ENCODE measurements at regions not wholly inside any gene's neighbourhood (a gene's known extent, or its start where the extent isn't known, plus 50 kb on each side); places are given as distances from the start of the nearest gene placed in this dataset.

- H3K4me3 Mint-ChIP-seq = no peak overlapping the region
- POLR2A ChIA-PET = no interaction called here
- no peaks in the 10 kb centered on the region for H3K4me1 Mint-ChIP-seq
- H3K27me3 Mint-ChIP-seq = no peaks in the 10 kb centered on the region
- no peak for DNase-seq
- no peaks in the 10 kb centered on the region for H3K36me3 Mint-ChIP-seq (ENCODE audit: low read depth)
- H3K9me3 Mint-ChIP-seq = no peaks in the 10 kb centered on the region
- CTCF ChIA-PET = no interaction called here
- no peak overlapping the region for H3K27ac Mint-ChIP-seq
Measured at GRCh38 chr2:129756276-129756675, 223.2 kb upstream of the RAB6C start.

DNA sequence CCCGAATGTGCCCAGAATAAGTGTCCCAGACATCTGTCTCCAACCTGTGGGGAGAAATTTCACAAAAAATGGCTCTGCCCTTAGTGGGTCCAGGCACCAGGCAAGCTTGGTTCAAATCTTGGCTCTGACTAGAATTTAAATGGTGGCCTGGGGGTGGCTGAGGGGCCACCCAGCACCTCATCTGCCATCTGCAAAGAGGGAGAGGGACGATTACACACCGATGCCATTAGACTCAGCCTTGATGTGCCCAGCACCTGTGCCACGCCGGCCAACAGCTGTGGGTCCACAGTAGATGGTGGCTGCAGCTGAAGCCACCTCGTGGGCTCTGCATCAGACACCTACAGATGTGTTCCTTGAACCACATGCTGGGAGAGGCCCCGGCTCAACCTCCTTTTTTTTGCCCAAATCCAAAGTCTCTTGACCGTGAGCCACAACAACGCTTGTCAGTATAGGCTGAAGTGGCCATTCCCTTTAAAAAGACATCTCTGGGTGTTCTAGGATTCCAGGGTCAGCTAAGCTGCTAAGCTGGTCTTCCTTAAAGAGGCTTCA lies 222.0 kb upstream of the RAB6C start:
- Mint-ChIP-seq H3K9me3 (no peaks in the 10 kb centered on the region), H3K27ac (no peak overlapping the region), H3K4me1 (no peaks in the 10 kb centered on the region)

GRCh38 chr2:129757915-129758783 lies 221.3 kb upstream of the RAB6C start:
- CTCF ChIA-PET = no interaction called here
- no peaks in the 10 kb centered on the region for H3K9me3 Mint-ChIP-seq
- no peaks in the 10 kb centered on the region for H3K36me3 Mint-ChIP-seq (ENCODE audit: low read depth)
- DNase-seq = no peak
- H3K4me1 Mint-ChIP-seq = no peaks in the 10 kb centered on the region
- H3K27me3 Mint-ChIP-seq = no peaks in the 10 kb centered on the region
- peak overlapping the region; percentile 22 for H3K27ac Mint-ChIP-seq
- no peak overlapping the region for H3K4me3 Mint-ChIP-seq
- POLR2A ChIA-PET = no interaction called here

More for the DNA sequence above, 222.0 kb upstream of the RAB6C start:
- POLR2A ChIA-PET = no interaction called here
- DNase-seq = no peak
- CTCF ChIA-PET = no interaction called here
- no peak overlapping the region for H3K4me3 Mint-ChIP-seq
- H3K27me3 Mint-ChIP-seq = no peaks in the 10 kb centered on the region
- H3K36me3 Mint-ChIP-seq (ENCODE audit: low read depth) = no peaks in the 10 kb centered on the region

DNA sequence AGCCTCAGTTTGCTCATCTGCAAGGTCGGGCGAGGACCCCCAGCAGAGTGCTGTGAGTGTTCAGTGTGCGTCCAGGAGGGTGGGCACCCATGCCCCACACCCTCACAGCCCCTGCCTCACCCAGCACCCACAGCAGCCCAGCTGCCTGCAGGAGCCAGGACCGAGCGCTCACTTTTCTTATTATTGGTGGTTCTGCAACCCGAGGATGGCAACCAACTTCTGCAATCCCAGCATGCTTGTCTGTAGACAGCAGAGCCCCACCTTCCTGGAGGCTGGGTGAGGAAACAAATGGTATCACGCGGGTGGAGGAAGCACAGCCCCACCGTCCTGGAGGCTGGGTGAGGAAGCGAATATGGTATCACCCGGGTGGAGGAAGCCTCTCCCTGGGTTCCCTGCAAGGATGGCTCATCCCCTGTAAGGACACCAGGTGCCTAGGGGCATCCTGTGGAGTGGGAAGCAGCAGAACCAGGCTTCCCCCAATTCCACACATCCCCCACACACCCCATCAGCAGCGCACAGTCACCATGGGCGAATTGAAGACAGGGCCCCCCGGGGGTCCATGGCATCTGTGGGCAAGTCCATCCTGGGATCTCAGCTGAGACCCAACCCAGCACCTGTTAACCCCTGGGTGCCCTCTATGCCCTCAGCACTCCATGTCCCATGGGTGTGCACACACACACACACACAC lies 220.5 kb upstream of the RAB6C start:
- Mint-ChIP-seq H3K4me1 (no peaks in the 10 kb centered on the region), H3K9me3 (no peaks in the 10 kb centered on the region), H3K27ac (peak overlapping the region; percentile 22), H3K27me3 (no peaks in the 10 kb centered on the region), H3K4me3 (no peak overlapping the region), H3K36me3 (ENCODE audit: low read depth) (no peaks in the 10 kb centered on the region)
- ChIA-PET POLR2A (no interaction called here), CTCF (no interaction called here)
- DNase-seq = no peak

DNA sequence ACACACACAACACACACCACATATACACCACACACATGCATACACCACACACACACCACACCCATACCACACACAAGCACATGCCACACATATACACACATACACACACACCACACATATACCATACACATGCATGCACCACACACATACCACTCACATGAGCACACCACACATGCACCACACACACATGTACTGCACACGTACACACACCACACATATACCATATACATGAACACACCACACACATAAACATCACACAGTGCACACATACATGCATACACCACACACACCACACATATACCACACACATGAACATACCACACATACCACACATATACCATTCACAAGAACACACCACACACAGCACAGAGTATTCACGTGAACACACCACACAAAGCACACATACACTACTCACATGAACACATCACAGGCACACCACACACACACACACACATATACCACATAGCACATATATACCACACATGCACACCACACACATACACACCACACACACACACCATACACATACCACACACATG lies 219.9 kb upstream of the RAB6C start:
- Mint-ChIP-seq H3K27ac (no peak overlapping the region), H3K9me3 (no peaks in the 10 kb centered on the region), H3K4me3 (no peak overlapping the region), H3K27me3 (no peaks in the 10 kb centered on the region), H3K4me1 (no peaks in the 10 kb centered on the region), H3K36me3 (ENCODE audit: low read depth) (no peaks in the 10 kb centered on the region)
- no peak for DNase-seq
- POLR2A ChIA-PET = no interaction called here
- CTCF ChIA-PET = no interaction called here

- Mint-ChIP-seq H3K4me3 (no peak overlapping the region), H3K27me3 (no peaks in the 10 kb centered on the region), H3K36me3 (ENCODE audit: low read depth) (no peaks in the 10 kb centered on the region), H3K27ac (no peak overlapping the region), H3K9me3 (no peaks in the 10 kb centered on the region), H3K4me1 (no peaks in the 10 kb centered on the region)
- POLR2A ChIA-PET = no interaction called here
- DNase-seq = no peak
- CTCF ChIA-PET = interaction anchor here (0.6 kb wide), 1 partner anchor 1028 kb away, joined by 3 read pairs; no protein-coding TSS in a partner anchor
Measured at GRCh38 chr2:129760669-129761068, 218.8 kb upstream of the RAB6C start.

DNA sequence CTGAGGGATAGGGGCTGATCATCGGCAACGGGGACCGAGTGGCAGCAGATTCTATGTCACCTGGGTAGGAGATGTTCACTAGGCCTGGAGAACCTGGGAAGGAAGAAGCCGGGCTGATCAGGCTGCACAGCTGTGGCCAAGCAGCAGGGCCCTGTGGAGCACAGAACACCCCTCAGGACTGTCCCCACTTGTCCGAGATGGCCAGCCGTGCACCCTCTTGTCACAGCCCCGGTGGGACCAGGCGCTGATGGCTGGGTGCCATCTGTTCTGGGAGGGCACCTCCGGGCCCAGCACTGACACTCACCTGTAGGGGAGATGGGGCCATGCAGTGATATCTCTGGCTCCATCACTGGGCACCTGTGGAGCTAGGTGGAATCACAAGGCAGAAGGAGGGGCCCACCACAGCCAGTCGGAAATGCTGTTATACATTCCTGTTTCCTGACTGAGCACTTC lies 217.9 kb upstream of the RAB6C start:
- H3K27me3 Mint-ChIP-seq = no peaks in the 10 kb centered on the region
- no peaks in the 10 kb centered on the region for H3K36me3 Mint-ChIP-seq (ENCODE audit: low read depth)
- POLR2A ChIA-PET = no interaction called here
- no peaks in the 10 kb centered on the region for H3K4me1 Mint-ChIP-seq
- DNase-seq = no peak
- no peak overlapping the region for H3K27ac Mint-ChIP-seq
- CTCF ChIA-PET = no interaction called here
- no peak overlapping the region for H3K4me3 Mint-ChIP-seq
- no peaks in the 10 kb centered on the region for H3K9me3 Mint-ChIP-seq

DNA sequence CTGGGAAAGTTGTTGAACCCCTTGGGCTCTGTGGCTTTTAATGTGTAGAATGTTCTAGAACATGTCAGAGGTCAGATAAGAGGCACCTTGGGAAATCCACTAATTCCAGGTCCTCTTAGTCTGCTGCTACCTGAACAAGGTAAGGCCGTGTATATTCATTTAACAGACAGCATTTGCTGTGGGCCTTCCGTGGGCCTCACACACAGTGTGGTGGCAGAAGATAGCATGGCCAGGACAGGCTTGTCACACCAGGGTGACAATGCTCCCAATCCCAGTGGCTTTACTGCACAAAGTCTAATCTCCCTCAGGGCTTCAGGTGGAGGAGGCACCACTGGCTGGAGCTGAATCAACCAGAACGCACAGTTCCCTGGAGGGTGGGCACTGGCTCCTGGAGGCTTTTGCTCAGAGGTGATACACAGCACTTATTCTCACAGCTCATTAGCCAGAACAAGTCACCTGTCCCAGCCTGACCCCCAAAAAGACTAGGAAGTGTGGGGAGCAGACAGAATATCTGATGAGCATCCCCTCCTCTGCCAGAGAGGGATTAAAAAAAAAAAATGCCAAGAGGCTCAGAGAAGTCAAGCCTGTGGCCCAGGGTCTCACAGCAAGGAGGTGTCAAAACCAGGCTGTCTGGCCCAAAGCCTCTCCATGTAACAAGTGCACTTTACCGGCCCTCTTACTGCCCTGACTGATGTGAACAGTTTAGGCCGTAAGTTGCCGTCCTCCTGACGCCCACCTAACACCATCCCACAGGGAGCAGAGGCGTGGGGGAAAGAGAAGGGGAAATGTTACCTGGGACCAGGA lies 216.9 kb upstream of the RAB6C start:
- no peak for DNase-seq
- Mint-ChIP-seq H3K36me3 (ENCODE audit: low read depth) (no peaks in the 10 kb centered on the region), H3K27ac (no peak overlapping the region), H3K9me3 (no peaks in the 10 kb centered on the region), H3K27me3 (no peaks in the 10 kb centered on the region), H3K4me3 (no peak overlapping the region), H3K4me1 (no peaks in the 10 kb centered on the region)
- ChIA-PET CTCF (no interaction called here), POLR2A (no interaction called here)

DNA sequence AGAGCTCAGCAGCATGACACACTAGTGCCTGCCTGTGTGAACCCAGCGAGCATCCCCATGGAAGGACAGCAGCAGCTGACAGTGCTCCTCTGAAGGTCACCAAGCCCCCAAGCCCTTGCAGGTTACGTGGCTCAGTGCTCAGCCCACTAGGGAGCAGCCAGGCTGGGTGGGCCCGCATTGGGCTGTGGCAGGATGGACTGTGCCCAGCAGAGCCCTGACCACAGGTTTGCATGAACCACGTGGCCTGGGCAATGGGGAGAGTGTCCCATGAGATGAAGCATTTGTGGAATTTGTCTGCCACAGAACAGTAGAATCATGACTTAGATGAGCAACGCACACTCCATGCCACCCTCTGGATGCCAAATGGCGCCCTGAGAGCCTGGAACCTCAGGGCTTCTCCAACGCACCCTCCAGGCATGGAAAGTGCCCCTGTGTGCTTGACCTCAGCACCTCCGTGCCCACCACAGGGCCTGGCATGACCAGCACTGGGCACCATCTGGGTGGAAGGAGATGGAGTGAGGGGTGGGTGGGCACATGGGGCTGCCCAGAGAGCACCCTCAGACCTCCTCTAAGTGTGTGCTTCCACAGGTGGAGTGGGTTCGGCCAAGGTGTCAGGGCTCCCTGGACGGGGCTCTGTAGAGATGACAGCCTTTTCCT lies 216.1 kb upstream of the RAB6C start:
- H3K9me3 Mint-ChIP-seq = no peaks in the 10 kb centered on the region
- H3K4me1 Mint-ChIP-seq = no peaks in the 10 kb centered on the region
- H3K27ac Mint-ChIP-seq = no peak overlapping the region
- H3K36me3 Mint-ChIP-seq (ENCODE audit: low read depth) = no peaks in the 10 kb centered on the region
- H3K4me3 Mint-ChIP-seq = no peak overlapping the region
- CTCF ChIA-PET = no interaction called here
- H3K27me3 Mint-ChIP-seq = no peaks in the 10 kb centered on the region
- no peak for DNase-seq
- POLR2A ChIA-PET = no interaction called here

- no peaks in the 10 kb centered on the region for H3K27me3 Mint-ChIP-seq
Measured at GRCh38 chr2:129763966-129764365, 215.5 kb upstream of the RAB6C start.

DNA sequence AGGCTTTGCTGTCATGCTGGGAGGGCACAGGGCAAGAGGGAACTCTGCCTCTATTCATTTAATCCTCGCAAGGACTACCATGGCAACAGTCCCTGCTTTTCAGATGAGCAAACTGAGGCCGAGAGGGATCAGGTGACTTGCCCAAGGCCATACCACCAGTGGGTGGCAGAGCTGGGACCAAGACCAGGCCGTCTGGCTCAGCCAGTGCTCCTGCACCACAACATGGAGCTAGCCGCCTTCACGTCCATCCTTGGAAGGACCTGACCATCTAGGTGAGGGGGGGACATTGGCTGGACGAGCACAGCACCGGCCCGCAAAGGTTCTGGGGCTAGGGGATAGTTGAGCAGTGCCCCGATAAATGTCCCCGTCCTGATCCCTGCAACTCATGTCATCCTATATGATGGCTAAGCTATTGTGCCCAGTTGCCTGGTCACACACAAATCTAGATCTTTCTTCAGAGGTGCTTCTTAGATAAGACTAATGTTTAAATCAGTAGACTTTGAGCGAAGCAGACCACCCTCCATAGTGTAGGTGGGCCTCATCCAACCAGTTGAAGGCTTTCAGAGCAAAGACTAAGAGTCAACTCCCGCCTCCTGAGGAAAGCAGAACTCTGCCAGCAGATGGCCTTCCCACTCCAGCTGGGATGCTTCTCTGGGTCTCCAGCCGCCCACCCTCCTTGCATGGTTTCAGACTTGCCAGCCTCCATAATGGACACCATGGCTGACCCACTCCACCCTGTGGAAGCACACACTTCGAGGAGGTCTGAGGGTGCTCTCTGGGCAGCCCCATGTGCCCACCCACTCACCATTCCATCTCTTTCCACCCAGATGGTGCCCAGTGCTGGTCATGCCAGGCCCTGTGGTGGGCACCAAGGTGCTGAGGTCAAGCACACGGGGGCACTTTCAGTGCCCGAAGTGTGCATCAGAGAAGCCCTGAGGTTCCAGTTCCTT lies 214.8 kb upstream of the RAB6C start:
- Mint-ChIP-seq H3K4me1 (no peaks in the 10 kb centered on the region), H3K27ac (no peak overlapping the region), H3K4me3 (no peak overlapping the region), H3K27me3 (no peaks in the 10 kb centered on the region), H3K36me3 (ENCODE audit: low read depth) (no peaks in the 10 kb centered on the region), H3K9me3 (no peaks in the 10 kb centered on the region)
- ChIA-PET CTCF (no interaction called here), POLR2A (no interaction called here)
- DNase-seq = no peak

More at GRCh38 chr2:129763966-129764365, 215.5 kb upstream of the RAB6C start:
- no peaks in the 10 kb centered on the region for H3K36me3 Mint-ChIP-seq (ENCODE audit: low read depth)
- POLR2A ChIA-PET = no interaction called here
- no peak overlapping the region for H3K27ac Mint-ChIP-seq
- H3K9me3 Mint-ChIP-seq = no peaks in the 10 kb centered on the region
- CTCF ChIA-PET = no interaction called here
- no peaks in the 10 kb centered on the region for H3K4me1 Mint-ChIP-seq
- no peak overlapping the region for H3K4me3 Mint-ChIP-seq
- no peak for DNase-seq

DNA sequence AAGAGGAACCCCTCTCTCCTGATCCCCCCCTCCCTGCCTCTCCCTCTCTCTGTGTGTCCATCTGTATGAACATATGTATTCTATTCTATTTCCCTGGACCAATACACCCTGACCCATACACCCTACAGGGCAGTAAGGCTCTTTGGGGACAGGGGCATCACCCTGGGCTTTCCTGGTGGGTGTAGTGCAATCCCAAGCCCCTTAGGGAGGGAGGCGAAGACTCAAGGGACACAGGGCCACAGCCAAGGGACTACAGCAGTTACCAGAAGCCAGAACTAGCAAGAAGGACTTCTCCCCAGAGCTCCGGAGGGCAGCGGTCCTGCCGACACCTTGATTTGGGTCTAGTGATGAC lies 214.2 kb upstream of the RAB6C start:
- H3K9me3 Mint-ChIP-seq = no peaks in the 10 kb centered on the region
- no peak for DNase-seq
- H3K27me3 Mint-ChIP-seq = no peaks in the 10 kb centered on the region
- ChIA-PET CTCF (no interaction called here), POLR2A (no interaction called here)
- no peaks in the 10 kb centered on the region for H3K4me1 Mint-ChIP-seq
- no peak overlapping the region for H3K27ac Mint-ChIP-seq
- no peaks in the 10 kb centered on the region for H3K36me3 Mint-ChIP-seq (ENCODE audit: low read depth)
- H3K4me3 Mint-ChIP-seq = no peak overlapping the region
